Breast epithelium (tissue), 3 donors: ENCODE measurements at regions not wholly inside any gene's neighbourhood (a gene's known extent, or its start where the extent isn't known, plus 50 kb on each side); places are given as distances from the start of the nearest gene placed in this dataset.
"Not testable (repeated sequence)": the region's sequence is repeated elsewhere in the genome, so short reads cannot be mapped to it uniquely, and the experiment has no call there.

ENCODE experiments used
- CTCF ChIP-seq, 3 donors: fragments of 450-650 bp; IDR thresholded peaks; one replicate each; pipeline ENCODE4 v1.5.1; 2016 to 2017; ENCODE audit warnings: antibody characterized with exemption in 3 of 3, mild to moderate bottlenecking in 3 of 3, moderate library complexity in 3 of 3
- POLR2A ChIP-seq: fragments of 450-650 bp; IDR thresholded peaks from one replicate; pipeline ENCODE4 v1.6.1; 2016; ENCODE audit warnings: antibody characterized with exemption, mild to moderate bottlenecking, moderate library complexity
- POLR2AphosphoS5 ChIP-seq, 3 donors: sonication (generic); formaldehyde crosslinking; IDR thresholded peaks; one replicate each; pipeline ENCODE4 v1.6.1; 2017; ENCODE audit warnings: antibody characterized with exemption in 3 of 3

GRCh38 chr14:43256996-43257395, 1250.1 kb downstream of the FSCB start:
- TF ChIP-seq POLR2A; CTCF (IDR thresholded peaks at IDR 0.05); POLR2AphosphoS5 (IDR thresholded peaks at IDR 0.05): not testable (repeated sequence)
